Lung (tissue), 11 donors: ENCODE measurements at regions not wholly inside any gene's neighbourhood (a gene's known extent, or its start where the extent isn't known, plus 50 kb on each side); places are given as distances from the start of the nearest gene placed in this dataset.
A peak's percentile ranks its signal among the peaks of the same experiment; 100 is the strongest.

ENCODE experiments used
- ATAC-seq: fragments of 200-7000 bp; cut with Tn5 transposase; one replicate; pipeline ENCODE4 v1.9.1; 2020; ENCODE audit warnings: moderate number of reproducible peaks; ENCODE audit not compliant: insufficient read depth, low FRiP score
- DNase-seq, 3 donors: peaks; one replicate each; pipeline ENCODE4 v3.0.0-alpha.2; 2013 to 2017
- H3K27ac ChIP-seq, 2 donors: one replicate each; pipeline ENCODE4 v1.5.1; 2013; ENCODE audit warnings: mild to moderate bottlenecking in 2 of 2, moderate library complexity in 2 of 2, control low read depth in 1 of 2, inconsistent platforms in 1 of 2, low read depth in 1 of 2, low read length in 1 of 2
- H3K27me3 ChIP-seq, 3 donors: one replicate each; pipeline ENCODE4 v1.5.1; 2013; ENCODE audit warnings: low read length in 2 of 3; ENCODE audit not compliant: control insufficient read depth in 3 of 3, insufficient read depth in 3 of 3
- H3K36me3 ChIP-seq, 4 donors: one replicate each; pipeline ENCODE4 v1.5.1; 2013; ENCODE audit warnings: low read length in 4 of 4, mild to moderate bottlenecking in 1 of 4, moderate library complexity in 1 of 4; ENCODE audit not compliant: control insufficient read depth in 4 of 4, insufficient read depth in 4 of 4
- H3K4me1 ChIP-seq, 5 donors: one replicate each; pipeline ENCODE4 v1.5.1; 2013; ENCODE audit warnings: low read length in 5 of 5, mild to moderate bottlenecking in 2 of 5, moderate library complexity in 1 of 5; ENCODE audit not compliant: control insufficient read depth in 5 of 5, insufficient read depth in 5 of 5
- H3K4me3 ChIP-seq: one replicate; pipeline ENCODE4 v1.5.1; 2013; ENCODE audit warnings: mild to moderate bottlenecking, control low read depth, moderate library complexity
- H3K9ac ChIP-seq, 2 donors: one replicate each; pipeline ENCODE4 v1.5.1; 2013; ENCODE audit warnings: low read length in 2 of 2, control low read depth in 1 of 2; ENCODE audit not compliant: insufficient read depth in 1 of 2
- H3K9me3 ChIP-seq, 4 donors: one replicate each; pipeline ENCODE4 v1.5.1; 2013; ENCODE audit warnings: low read length in 3 of 4, mild to moderate bottlenecking in 1 of 4, moderate library complexity in 1 of 4; ENCODE audit not compliant: control insufficient read depth in 4 of 4, insufficient read depth in 3 of 4
- CTCF ChIP-seq: IDR thresholded peaks from 2 replicates; pipeline ENCODE4 v1.5.1; 2012; ENCODE audit warnings: mild to moderate bottlenecking; ENCODE audit errors: control extremely low read depth, extremely low read depth
- WGBS, 2 donors: extraction: QIAGEN DNeasy Blood & Tissue Kit; methylation state at CpG; one replicate each; pipeline ENCODE4 v1.1.7; 2013; 5-methylcytosine and 5-hydroxymethylcytosine counted together
- donor health status: control.
- donor health status: control.
- donor health status: Bipolar disorder and iron deficiency.
- donor health status: healthy.
- donor health status: DM: yes; HTN: yes; CAD: no.

DNA sequence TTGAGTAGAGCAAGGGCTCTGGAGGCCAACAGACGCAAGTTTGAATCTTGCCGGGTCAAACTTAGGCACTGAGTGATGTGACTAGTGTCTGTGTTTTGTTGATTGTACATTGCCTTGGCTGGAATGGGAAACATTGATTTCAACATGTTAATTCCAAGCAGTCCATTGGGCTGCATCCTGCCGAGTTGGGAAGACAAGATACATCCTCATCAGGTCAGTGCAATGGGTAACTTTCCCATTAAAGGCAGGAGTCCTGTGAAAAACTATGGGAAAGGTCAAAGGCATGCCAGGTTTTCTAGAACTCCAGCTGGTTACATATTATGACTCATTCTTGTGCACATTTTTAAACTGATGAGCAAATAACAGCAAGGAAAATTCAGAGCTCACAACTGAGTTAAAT is 126.5 kb upstream of the ABCA1 start:
- no peak overlapping the region for H3K27ac ChIP-seq
- H3K36me3 ChIP-seq: no peaks in the 10 kb centered on the region
- H3K9ac ChIP-seq: no peak overlapping the region
- no peaks in the 10 kb centered on the region for H3K27me3 ChIP-seq
- H3K9me3 ChIP-seq: no peaks in the 10 kb centered on the region
- 65 to 72% methylated on average over 3 of the region's 3 CpGs for WGBS, 2 donors
- DNase-seq: no peak
- H3K4me1 ChIP-seq: peaks cover 0 to 3% (median 0%) of the 10 kb centered on the region in 5 donors
- H3K4me3 ChIP-seq: no peak overlapping the region
- ATAC-seq: no peak
- no peak for TF ChIP-seq CTCF

DNA sequence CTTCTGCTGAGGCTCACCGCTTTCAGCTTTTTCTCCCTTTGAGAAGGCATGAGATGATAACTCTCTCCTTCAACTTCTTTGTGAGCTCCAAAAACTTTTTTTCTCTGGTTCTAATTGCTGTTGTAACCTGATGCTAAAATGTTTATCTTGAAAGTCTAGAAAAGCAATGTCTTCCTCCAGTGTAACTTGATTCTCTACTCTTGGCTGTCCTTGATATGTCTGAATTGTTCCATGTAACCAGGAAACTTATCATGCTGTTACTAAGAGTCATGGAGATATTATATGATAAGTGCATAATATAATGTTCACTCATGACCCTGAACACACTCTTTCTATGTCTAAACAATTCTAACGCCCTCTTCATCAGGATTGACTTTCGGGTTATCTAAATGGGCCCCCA is 128.0 kb upstream of the ABCA1 start:
- Histone ChIP-seq H3K27ac (no peak overlapping the region), H3K36me3 (no peaks in the 10 kb centered on the region), H3K9me3 (no peaks in the 10 kb centered on the region), H3K4me3 (no peak overlapping the region), H3K27me3 (no peaks in the 10 kb centered on the region), H3K4me1 (peaks cover 0 to 3% (median 0%) of the 10 kb centered on the region in 5 donors), H3K9ac (no peak overlapping the region)
- WGBS, 2 donors: 71 to 89% methylated on average over 3 of the region's 3 CpGs
- no peak for ATAC-seq
- TF ChIP-seq CTCF: no peak
- peak in 2 of 3 donors; percentile 37 to 56 for DNase-seq

GRCh38 chr9:105057551-105057950 is 129.6 kb upstream of the ABCA1 start:
- H3K4me1 ChIP-seq: peaks cover 0 to 6% (median 4%) of the 10 kb centered on the region in 5 donors
- no peak overlapping the region for H3K27ac ChIP-seq
- H3K27me3 ChIP-seq: no peaks in the 10 kb centered on the region
- no peak overlapping the region for H3K9ac ChIP-seq
- TF ChIP-seq CTCF: no peak
- H3K9me3 ChIP-seq: no peaks in the 10 kb centered on the region
- ATAC-seq (no peak), DNase-seq (no peak)
- WGBS, 2 donors: 88 to 92% methylated on average over 4 of the region's 4 CpGs
- no peak overlapping the region for H3K4me3 ChIP-seq
- no peaks in the 10 kb centered on the region for H3K36me3 ChIP-seq

- no peaks in the 10 kb centered on the region for H3K27me3 ChIP-seq
- no peaks in the 10 kb centered on the region for H3K36me3 ChIP-seq
- H3K4me1 ChIP-seq: peaks cover 0 to 18% (median 8%) of the 10 kb centered on the region in 5 donors
- H3K4me3 ChIP-seq: no peak overlapping the region
- H3K27ac ChIP-seq: no peak overlapping the region
- no peak for ATAC-seq
- 63 to 65% methylated on average over 1 of the region's 1 CpG for WGBS, 2 donors
- DNase-seq: no peak
- TF ChIP-seq CTCF: no peak
- no peaks in the 10 kb centered on the region for H3K9me3 ChIP-seq
- no peak overlapping the region for H3K9ac ChIP-seq
Measured at GRCh38 chr9:105059252-105059651, 131.3 kb upstream of the ABCA1 start.
